PC-3 (cell line): ENCODE measurements at regions not wholly inside any gene's neighbourhood (a gene's known extent, or its start where the extent isn't known, plus 50 kb on each side); places are given as distances from the start of the nearest gene placed in this dataset.

Experiments used
- ATAC-seq: fragments of 200-7000 bp; cut with Tn5 transposase; 2 replicates; pipeline ENCODE4 v1.9.1; 2020; ENCODE audit warnings: mild to moderate bottlenecking, moderate library complexity
- BruUV-seq: library from RNA; stranded (reverse); fragments of 400-500 nt; replicated peaks from 2 replicates; lab custom pipeline; 2021; lab: Mats Ljungman, UMichigan
- CTCF ChIA-PET: fragments of 300-600 bp; sonication (Branson Sonifier 250); formaldehyde crosslinking; loops from one replicate; lab custom pipeline; 2022; ENCODE audit warnings: antibody characterized with exemption; lab: Charles Lee
- POLR2A ChIA-PET: fragments of 300-600 bp; sonication (Branson Sonifier 250); formaldehyde crosslinking; loops from one replicate; lab custom pipeline; 2022; ENCODE audit warnings: antibody characterized with exemption; ENCODE audit not compliant: unreplicated experiment; lab: Charles Lee
- DNase-seq: peaks from one replicate; pipeline ENCODE4 v3.0.0-alpha.2; 2015
- H2AFZ ChIP-seq: fragments of 300-600 bp; sonication (generic); 2 replicates; pipeline ENCODE4 v1.6.0; 2016; ENCODE audit warnings: antibody characterized with exemption, low read length
- H3F3A ChIP-seq: fragments of 300-600 bp; sonication (generic); one replicate; pipeline ENCODE4 v1.6.0; 2017; ENCODE audit warnings: antibody characterized with exemption, low read length, control low read depth, mild to moderate bottlenecking; ENCODE audit not compliant: unreplicated experiment
- H3K27ac ChIP-seq: fragments of 300-600 bp; sonication (generic); 2 replicates; pipeline ENCODE4 v1.5.1; 2016; ENCODE audit warnings: mild to moderate bottlenecking, low read length
- H3K27me3 ChIP-seq: fragments of 300-600 bp; sonication (generic); 2 replicates; pipeline ENCODE4 v1.6.1; 2016; ENCODE audit warnings: low read length, mixed read lengths
- H3K36me3 ChIP-seq: fragments of 300-600 bp; sonication (generic); 2 replicates; pipeline ENCODE4 v1.6.1; 2016; ENCODE audit warnings: low read depth, mixed run types, low read length, mixed read lengths
- H3K4me1 ChIP-seq: fragments of 300-600 bp; sonication (generic); 2 replicates; pipeline ENCODE4 v1.5.1; 2016; ENCODE audit warnings: low read length; ENCODE audit not compliant: insufficient read depth
- H3K4me2 ChIP-seq: fragments of 300-600 bp; sonication (generic); 2 replicates; pipeline ENCODE4 v1.6.0; 2016; ENCODE audit warnings: low read length
- H3K4me3 ChIP-seq: fragments of 300-600 bp; sonication (generic); 2 replicates; pipeline ENCODE4 v1.5.1; 2016; ENCODE audit warnings: mild to moderate bottlenecking, low read length, mixed read lengths
- H3K79me2 ChIP-seq: fragments of 300-600 bp; sonication (generic); 2 replicates; pipeline ENCODE4 v1.6.1; 2017; ENCODE audit warnings: low read length, mixed read lengths
- H3K9ac ChIP-seq: fragments of 300-600 bp; sonication (generic); 2 replicates; pipeline ENCODE4 v1.6.0; 2016; ENCODE audit warnings: mild to moderate bottlenecking, low read length
- H3K9me2 ChIP-seq: fragments of 300-600 bp; sonication (generic); replicated peaks from 2 replicates; pipeline ENCODE4 v1.6.1; 2016; ENCODE audit warnings: mixed run types, low read length, mixed read lengths
- H3K9me3 ChIP-seq: fragments of 300-600 bp; sonication (generic); 2 replicates; pipeline ENCODE4 v1.6.1; 2016; ENCODE audit warnings: low read length, mixed read lengths
- H4K20me1 ChIP-seq: fragments of 300-600 bp; sonication (generic); 2 replicates; pipeline ENCODE4 v1.6.1; 2016; ENCODE audit warnings: low read length, mixed read lengths
- EZH2 ChIP-seq: fragments of 300-600 bp; sonication (generic); IDR thresholded peaks from one replicate; pipeline ENCODE4 v1.6.1; 2017; ENCODE audit warnings: antibody characterized with exemption, mild to moderate bottlenecking, low read length; ENCODE audit not compliant: unreplicated experiment
- EZH2phosphoT487 ChIP-seq: fragments of 300-600 bp; sonication (generic); IDR thresholded peaks from 2 replicates; pipeline ENCODE4 v1.6.1; 2018; ENCODE audit warnings: mild to moderate bottlenecking, antibody characterized with exemption, low read length, borderline replicate concordance
- intact Hi-C: fragments of 100-400 bp; cut with micrococcal nuclease; formaldehyde crosslinking; loops from 2 replicates; pipeline ENCODE4 v1.9.0; 2023
- TF ChIP-seq, protein P1 (sequence below): fragments of 300-600 bp; sonication (generic); conservative IDR thresholded peaks from 2 replicates; pipeline ENCODE4 v1.5.1; 2017; ENCODE audit warnings: antibody characterized with exemption, low read depth, mild to moderate bottlenecking, low read length

DNA sequence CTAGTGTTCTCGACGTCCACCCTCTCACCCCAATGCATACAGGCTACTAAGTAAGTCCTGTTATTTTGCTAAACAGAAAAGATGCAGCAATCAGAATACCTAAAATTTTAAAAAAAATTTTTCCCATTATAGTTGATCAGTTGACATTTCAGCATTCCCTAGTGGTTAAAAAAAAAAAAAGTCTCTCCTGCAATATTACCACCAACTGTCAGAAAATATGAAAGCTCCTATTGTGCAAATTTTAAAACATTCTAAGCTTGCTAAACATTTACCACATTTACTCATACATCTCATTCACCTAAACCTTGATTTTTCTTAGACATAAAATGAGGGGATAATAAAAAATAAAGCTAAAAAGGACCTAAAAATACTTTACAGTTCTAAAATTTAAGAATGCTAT is 165.6 kb downstream of the AVL9 start:
- TF ChIP-seq EZH2 = no peak
- no peaks in the 10 kb centered on the region for H3K36me3 ChIP-seq
- no peaks in the 10 kb centered on the region for H3K9me3 ChIP-seq
- no peak overlapping the region for H3K9ac ChIP-seq
- DNase-seq (no peak), ATAC-seq (no peak)
- H3K4me3 ChIP-seq = no peak overlapping the region
- intact Hi-C loops = no loop called here
- H3K79me2 ChIP-seq = no peaks in the 10 kb centered on the region
- no peaks in the 10 kb centered on the region for H3F3A ChIP-seq
- no peak overlapping the region for H3K4me2 ChIP-seq
- BruUV-seq = no TSS peak
- H4K20me1 ChIP-seq = no peaks in the 10 kb centered on the region
- no peaks in the 10 kb centered on the region for H3K9me2 ChIP-seq
- no peak overlapping the region for H2AFZ ChIP-seq
- no peaks in the 10 kb centered on the region for H3K27me3 ChIP-seq
- H3K27ac ChIP-seq = no peak overlapping the region
- ChIA-PET POLR2A (no interaction called here), CTCF (interaction anchor here (0.6 to 0.7 kb wide), 3 partner anchors 9 to 398 kb away, joined by 3 read pairs; no protein-coding TSS in a partner anchor)
- peaks cover 19% of the 10 kb centered on the region for H3K4me1 ChIP-seq

DNA sequence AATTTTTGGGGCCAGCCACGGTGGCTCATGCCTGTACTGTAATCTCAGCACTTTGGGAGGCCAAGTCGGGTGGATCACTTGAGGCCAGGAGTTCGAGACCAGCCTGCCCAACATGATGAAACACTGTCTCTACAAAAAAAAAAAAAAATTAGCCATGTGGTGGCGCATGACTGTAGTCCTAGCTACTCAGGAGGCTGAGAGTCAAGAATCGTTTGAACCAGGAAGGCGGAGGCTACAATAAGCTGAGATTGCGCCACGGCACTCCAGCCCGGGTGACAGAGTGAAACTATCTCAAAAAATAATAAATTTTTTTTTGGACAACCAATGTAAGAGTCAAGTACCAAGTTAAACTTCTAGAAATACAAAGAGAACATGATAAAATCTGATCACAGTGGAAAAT is 164.6 kb downstream of the AVL9 start:
- peaks cover 19% of the 10 kb centered on the region for H3K4me1 ChIP-seq
- no peaks in the 10 kb centered on the region for H3K36me3 ChIP-seq
- no peaks in the 10 kb centered on the region for H4K20me1 ChIP-seq
- intact Hi-C loops = loop anchor here (2.0 kb wide), 1 partner anchor 73 kb away; no protein-coding TSS in a partner anchor
- TF ChIP-seq EZH2 = no peak
- TF ChIP-seq, protein P1, sequence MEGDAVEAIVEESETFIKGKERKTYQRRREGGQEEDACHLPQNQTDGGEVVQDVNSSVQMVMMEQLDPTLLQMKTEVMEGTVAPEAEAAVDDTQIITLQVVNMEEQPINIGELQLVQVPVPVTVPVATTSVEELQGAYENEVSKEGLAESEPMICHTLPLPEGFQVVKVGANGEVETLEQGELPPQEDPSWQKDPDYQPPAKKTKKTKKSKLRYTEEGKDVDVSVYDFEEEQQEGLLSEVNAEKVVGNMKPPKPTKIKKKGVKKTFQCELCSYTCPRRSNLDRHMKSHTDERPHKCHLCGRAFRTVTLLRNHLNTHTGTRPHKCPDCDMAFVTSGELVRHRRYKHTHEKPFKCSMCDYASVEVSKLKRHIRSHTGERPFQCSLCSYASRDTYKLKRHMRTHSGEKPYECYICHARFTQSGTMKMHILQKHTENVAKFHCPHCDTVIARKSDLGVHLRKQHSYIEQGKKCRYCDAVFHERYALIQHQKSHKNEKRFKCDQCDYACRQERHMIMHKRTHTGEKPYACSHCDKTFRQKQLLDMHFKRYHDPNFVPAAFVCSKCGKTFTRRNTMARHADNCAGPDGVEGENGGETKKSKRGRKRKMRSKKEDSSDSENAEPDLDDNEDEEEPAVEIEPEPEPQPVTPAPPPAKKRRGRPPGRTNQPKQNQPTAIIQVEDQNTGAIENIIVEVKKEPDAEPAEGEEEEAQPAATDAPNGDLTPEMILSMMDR = no peak
- TF ChIP-seq EZH2phosphoT487 = no peak
- no peak overlapping the region for H3K9ac ChIP-seq
- BruUV-seq = no TSS peak
- H3F3A ChIP-seq = no peaks in the 10 kb centered on the region
- ATAC-seq (no peak), DNase-seq (no peak)
- H3K27ac ChIP-seq = no peak overlapping the region
- ChIA-PET POLR2A (no interaction called here), CTCF (no interaction called here)
- no peaks in the 10 kb centered on the region for H3K9me2 ChIP-seq
- H3K27me3 ChIP-seq = no peaks in the 10 kb centered on the region
- H3K4me3 ChIP-seq = no peak overlapping the region
- no peak overlapping the region for H3K4me2 ChIP-seq
- H3K9me3 ChIP-seq = no peaks in the 10 kb centered on the region
- H2AFZ ChIP-seq = no peak overlapping the region
- H3K79me2 ChIP-seq = no peaks in the 10 kb centered on the region

DNA sequence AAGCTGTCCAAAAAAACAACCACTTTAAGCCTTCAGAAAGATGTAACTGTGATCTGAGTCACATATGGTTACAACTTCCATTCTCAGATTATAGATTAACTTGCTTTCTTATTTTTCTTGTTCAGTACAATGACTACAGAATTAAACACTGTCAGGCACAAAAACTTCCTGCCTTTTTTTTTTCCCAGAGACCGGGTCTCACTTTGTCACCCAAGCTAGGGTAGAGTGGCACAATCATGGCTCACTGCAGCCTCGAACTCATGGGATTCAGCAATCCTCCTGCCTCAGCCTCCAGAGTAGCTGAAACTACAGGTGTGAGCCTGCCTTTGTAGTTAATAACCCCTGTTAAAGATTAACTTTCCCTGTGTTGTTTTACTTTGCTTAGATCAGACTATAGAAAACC is 163.2 kb downstream of the AVL9 start:
- peak; percentile 58 for ATAC-seq
- peak overlapping the region; percentile 53 for H2AFZ ChIP-seq
- H3K9me2 ChIP-seq = no peaks in the 10 kb centered on the region
- TF ChIP-seq EZH2 (no peak), EZH2phosphoT487 (no peak)
- TF ChIP-seq, protein P1 = no peak
- peak overlapping the region; percentile 61 for H3K4me2 ChIP-seq
- no peaks in the 10 kb centered on the region for H3K79me2 ChIP-seq
- H3K9me3 ChIP-seq = no peaks in the 10 kb centered on the region
- peaks cover 19% of the 10 kb centered on the region for H3K4me1 ChIP-seq
- intact Hi-C loops = loop anchor here (1.0 to 2.0 kb wide), 3 partner anchors 10 to 163 kb away; partner anchors contain the start of gene AVL9
- no peaks in the 10 kb centered on the region for H3K27me3 ChIP-seq
- H3K36me3 ChIP-seq = no peaks in the 10 kb centered on the region
- BruUV-seq = TSS peak; percentile 99
- no peaks in the 10 kb centered on the region for H3F3A ChIP-seq
- H3K27ac ChIP-seq = peak overlapping the region; percentile 97
- ChIA-PET POLR2A (no interaction called here), CTCF (no interaction called here)
- H4K20me1 ChIP-seq = no peaks in the 10 kb centered on the region
- H3K9ac ChIP-seq = peak overlapping the region; percentile 80
- peak; percentile 44 for DNase-seq
- peak overlapping the region; percentile 23; the same call in 1 of the 2 replicates for H3K4me3 ChIP-seq
